GM12878 (cell line): ENCODE measurements at regions not wholly inside any gene's neighbourhood (a gene's known extent, or its start where the extent isn't known, plus 50 kb on each side); places are given as distances from the start of the nearest gene placed in this dataset.

Experiments
- ATAC-seq: fragments of 200-7000 bp; cut with Tn5 transposase; 3 replicates; pipeline ENCODE4 v1.9.1; 2020; ENCODE audit warnings: mild to moderate bottlenecking, moderate library complexity
- BruUV-seq: library from RNA; stranded (reverse); fragments of 400-500 nt; replicated peaks from 2 replicates; lab custom pipeline; 2021; lab: Mats Ljungman, UMichigan
- CTCF ChIA-PET: fragments of 300-600 bp; sonication (Branson Sonifier 250); formaldehyde crosslinking; extraction: SDS; loops from one replicate; lab custom pipeline; 2021; ENCODE audit warnings: inconsistent platforms; lab: Yijun Ruan, JAX
- POLR2A ChIA-PET: fragments of 350-600 bp; formaldehyde crosslinking; extraction: SDS; loops from one replicate; lab custom pipeline; 2021; ENCODE audit warnings: inconsistent platforms; lab: Charles Lee
- RAD21 ChIA-PET: fragments of 300-600 bp; sonication (Branson Sonifier 250); formaldehyde crosslinking; loops from one replicate; lab custom pipeline; 2023; ENCODE audit warnings: antibody characterized with exemption; ENCODE audit not compliant: unreplicated experiment; lab: Charles Lee
- SMC1A ChIA-PET: fragments of 300-600 bp; sonication (Branson Sonifier 250); formaldehyde crosslinking; loops from one replicate; lab custom pipeline; 2023; ENCODE audit not compliant: unreplicated experiment, uncharacterized antibody; lab: Charles Lee
- DNase-seq: peaks from one replicate; pipeline ENCODE4 v3.0.0-alpha.2; 2011; ENCODE audit warnings: low read depth, low spot score
- FAIRE-seq: peaks from 3 replicates; lab custom pipeline; 2011; peaks lifted over from hg19 to GRCh38; lab: Jason Lieb, UNC
- H2AFZ ChIP-seq: 2 replicates; pipeline ENCODE4 v1.6.0; 2011; ENCODE audit warnings: low read depth, low read length, control low read depth; ENCODE audit not compliant: control insufficient read depth
- H3K27ac ChIP-seq: 2 replicates; pipeline ENCODE4 v1.5.1; 2011; ENCODE audit warnings: control low read depth; ENCODE audit not compliant: control insufficient read depth, insufficient read depth
- H3K27me3 ChIP-seq, 2 experiments: replicated peaks in 1 of 2; 2 replicates each; pipeline versions ENCODE4 v1.6.0 to v1.6.1; 2011; ENCODE audit warnings: low read length in 1 of 2; ENCODE audit not compliant: control insufficient read depth in 2 of 2, insufficient read depth in 2 of 2
- H3K36me3 ChIP-seq, 2 experiments: 2 replicates each; pipeline ENCODE4 v1.5.1; 2011; ENCODE audit warnings: low read length in 1 of 2; ENCODE audit not compliant: control insufficient read depth in 2 of 2, insufficient read depth in 2 of 2
- H3K4me1 ChIP-seq: 2 replicates; pipeline ENCODE4 v1.6.1; 2011; ENCODE audit warnings: mild to moderate bottlenecking, low read length, moderate library complexity, mixed read lengths; ENCODE audit not compliant: control insufficient read depth, insufficient read depth
- H3K4me2 ChIP-seq: 2 replicates; pipeline ENCODE4 v1.6.0; 2011; ENCODE audit warnings: control low read depth; ENCODE audit not compliant: control insufficient read depth, insufficient read depth
- H3K4me3 ChIP-seq: fragments of 200-600 bp; sonication (generic); 2 replicates; pipeline ENCODE4 v1.5.1; 2016
- H3K79me2 ChIP-seq: 2 replicates; pipeline ENCODE4 v1.6.0; 2011; ENCODE audit warnings: low read length; ENCODE audit not compliant: control insufficient read depth, insufficient read depth
- H3K9ac ChIP-seq: 2 replicates; pipeline ENCODE4 v1.8.0; 2011; ENCODE audit warnings: low read length, control low read depth, mixed read lengths; ENCODE audit not compliant: control insufficient read depth, insufficient read depth
- H3K9me3 ChIP-seq: replicated peaks from 3 replicates; pipeline ENCODE4 v1.5.1; 2011; ENCODE audit warnings: mild to moderate bottlenecking, low read length; ENCODE audit not compliant: control insufficient read depth, insufficient read depth
- H4K20me1 ChIP-seq: 2 replicates; pipeline ENCODE4 v1.6.0; 2011; ENCODE audit not compliant: control insufficient read depth, insufficient read depth
- CBX5 ChIP-seq: sonication (generic); IDR thresholded peaks from 2 replicates; pipeline ENCODE4 v1.6.1; 2016; ENCODE audit warnings: low read depth, moderate library complexity, mild to moderate bottlenecking, inconsistent platforms
- CEBPB ChIP-seq, 2 experiments: fragments of 150-350 bp in 1 of 2; IDR thresholded peaks; 2 replicates each; pipeline ENCODE4 v1.6.1; 2012 to 2014; ENCODE audit warnings: low read depth in 2 of 2, low read length in 2 of 2, borderline replicate concordance in 1 of 2, inconsistent platforms in 1 of 2
- CHD4 ChIP-seq: fragments of 200-600 bp; sonication (generic); IDR thresholded peaks from 2 replicates; pipeline ENCODE4 v1.6.1; 2016; ENCODE audit warnings: mild to moderate bottlenecking
- EZH2 ChIP-seq: IDR thresholded peaks from 2 replicates; pipeline ENCODE4 v1.6.1; 2012; ENCODE audit warnings: low read depth, mild to moderate bottlenecking, control low read depth, inconsistent platforms, low read length, borderline replicate concordance; ENCODE audit not compliant: control insufficient read depth
- MEF2A ChIP-seq: IDR thresholded peaks from 2 replicates; pipeline ENCODE4 v1.6.1; 2011; ENCODE audit warnings: low read depth, mild to moderate bottlenecking, low read length, moderate library complexity; ENCODE audit not compliant: insufficient read depth
- NR2C1 ChIP-seq: fragments of 450-650 bp; IDR thresholded peaks from 2 replicates; pipeline ENCODE4 v1.6.1; 2017; ENCODE audit warnings: antibody characterized with exemption, mild to moderate bottlenecking, moderate library complexity
- POLR2A ChIP-seq: IDR thresholded peaks from 2 replicates; pipeline ENCODE4 v1.6.1; 2011; ENCODE audit warnings: low read depth, mild to moderate bottlenecking, low read length
- RCOR1 ChIP-seq: conservative IDR thresholded peaks from 2 replicates; pipeline ENCODE4 v1.6.1; 2012; ENCODE audit warnings: low read depth, low read length, improper control_type of control experiment
- SIX5 ChIP-seq: IDR thresholded peaks from 2 replicates; pipeline ENCODE4 v1.6.1; 2011; ENCODE audit warnings: mild to moderate bottlenecking, low read depth, low read length, moderate library complexity; ENCODE audit not compliant: severe bottlenecking
- SMAD5 ChIP-seq: IDR thresholded peaks from 2 replicates; pipeline ENCODE4 v1.6.1; 2016; ENCODE audit warnings: antibody characterized with exemption, low read depth
- SPI1 ChIP-seq: IDR thresholded peaks from 2 replicates; pipeline ENCODE4 v1.6.1; 2011; ENCODE audit warnings: low read depth, mild to moderate bottlenecking, low read length, moderate library complexity, borderline replicate concordance; ENCODE audit not compliant: insufficient read depth
- TCF12 ChIP-seq: IDR thresholded peaks from 2 replicates; pipeline ENCODE4 v1.6.1; 2011; ENCODE audit warnings: low read depth, mild to moderate bottlenecking, low read length
- ZNF384 ChIP-seq: IDR thresholded peaks from 2 replicates; pipeline ENCODE4 v1.6.1; 2012; ENCODE audit warnings: low read depth, mild to moderate bottlenecking, low read length, improper control_type of control experiment, borderline replicate concordance
- WGBS: methylation state at CpG from one replicate; pipeline ENCODE4 v1.1.6; 2016; ENCODE audit warnings: low lambda C conversion rate; ENCODE audit not compliant: insufficient replicate concordance, insufficient coverage; ENCODE audit errors: missing lambda C conversion rate; 5-methylcytosine and 5-hydroxymethylcytosine counted together
- in situ Hi-C: fragments of 300-500 bp; cut with MboI; formaldehyde crosslinking; loops from 9 replicates; pipeline ENCODE4 v1.14.3; 2018; ENCODE audit warnings: mixed read lengths
- intact Hi-C: fragments of 100-400 bp; cut with micrococcal nuclease; formaldehyde crosslinking; loops from one replicate; pipeline ENCODE4 v1.14.2; 2022; ENCODE audit not compliant: unreplicated experiment
- TF ChIP-seq, protein P1 (sequence below): fragments of 450-650 bp; IDR thresholded peaks from 2 replicates; pipeline ENCODE4 v1.6.1; 2017; ENCODE audit warnings: mild to moderate bottlenecking
- TF ChIP-seq, protein P2 (sequence below): fragments of 450-650 bp; conservative IDR thresholded peaks from 2 replicates; pipeline ENCODE4 v1.6.1; 2017; ENCODE audit warnings: mild to moderate bottlenecking, moderate library complexity

DNA sequence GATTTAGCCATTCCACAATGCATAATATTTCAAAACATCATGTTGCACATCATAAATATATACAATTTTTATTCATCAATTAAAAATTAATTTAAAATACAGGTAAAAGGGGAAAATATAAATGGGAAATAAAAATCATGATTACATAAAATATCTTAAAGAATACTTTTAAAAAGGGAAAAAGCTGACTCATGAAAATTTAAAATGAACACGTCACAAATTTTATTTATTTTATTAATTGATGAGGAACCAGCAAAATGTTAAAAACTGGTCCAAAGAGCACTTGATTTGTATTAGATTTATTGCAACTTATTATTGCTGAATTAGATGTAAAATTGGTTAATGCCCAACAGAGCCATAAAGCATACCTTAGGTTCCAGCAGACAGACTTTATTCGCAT lies 78.5 kb upstream of the ANK2 start:
- Histone ChIP-seq H2AFZ (no peak overlapping the region), H3K4me1 (no peaks in the 10 kb centered on the region), H3K27me3 (no peaks in the 10 kb centered on the region), H3K27ac (no peak overlapping the region), H3K9me3 (no peaks in the 10 kb centered on the region), H3K36me3 (no peaks in the 10 kb centered on the region), H3K4me3 (no peak overlapping the region), H3K9ac (no peak overlapping the region), H4K20me1 (no peaks in the 10 kb centered on the region), H3K79me2 (no peaks in the 10 kb centered on the region), H3K4me2 (no peak overlapping the region)
- POLR2A ChIA-PET = no interaction called here
- DNase-seq (no peak), FAIRE-seq (no peak), ATAC-seq (no peak)
- in situ Hi-C loops = no loop called here
- intact Hi-C loops = no loop called here
- RAD21 ChIA-PET = no interaction called here
- WGBS = 100% methylated on average over 2 of the region's 2 CpGs
- SMC1A ChIA-PET = no interaction called here
- CTCF ChIA-PET = interaction anchor here (1.2 to 1.5 kb wide), 3 partner anchors 18 to 32 kb away, joined by 3 to 10 read pairs (median 3); no protein-coding TSS in a partner anchor
- BruUV-seq = no TSS peak
- TF ChIP-seq, protein P1, sequence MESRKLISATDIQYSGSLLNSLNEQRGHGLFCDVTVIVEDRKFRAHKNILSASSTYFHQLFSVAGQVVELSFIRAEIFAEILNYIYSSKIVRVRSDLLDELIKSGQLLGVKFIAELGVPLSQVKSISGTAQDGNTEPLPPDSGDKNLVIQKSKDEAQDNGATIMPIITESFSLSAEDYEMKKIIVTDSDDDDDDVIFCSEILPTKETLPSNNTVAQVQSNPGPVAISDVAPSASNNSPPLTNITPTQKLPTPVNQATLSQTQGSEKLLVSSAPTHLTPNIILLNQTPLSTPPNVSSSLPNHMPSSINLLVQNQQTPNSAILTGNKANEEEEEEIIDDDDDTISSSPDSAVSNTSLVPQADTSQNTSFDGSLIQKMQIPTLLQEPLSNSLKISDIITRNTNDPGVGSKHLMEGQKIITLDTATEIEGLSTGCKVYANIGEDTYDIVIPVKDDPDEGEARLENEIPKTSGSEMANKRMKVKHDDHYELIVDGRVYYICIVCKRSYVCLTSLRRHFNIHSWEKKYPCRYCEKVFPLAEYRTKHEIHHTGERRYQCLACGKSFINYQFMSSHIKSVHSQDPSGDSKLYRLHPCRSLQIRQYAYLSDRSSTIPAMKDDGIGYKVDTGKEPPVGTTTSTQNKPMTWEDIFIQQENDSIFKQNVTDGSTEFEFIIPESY = no peak
- TF ChIP-seq SMAD5 (no peak), NR2C1 (no peak), CHD4 (no peak), RCOR1 (no peak), EZH2 (no peak)

DNA sequence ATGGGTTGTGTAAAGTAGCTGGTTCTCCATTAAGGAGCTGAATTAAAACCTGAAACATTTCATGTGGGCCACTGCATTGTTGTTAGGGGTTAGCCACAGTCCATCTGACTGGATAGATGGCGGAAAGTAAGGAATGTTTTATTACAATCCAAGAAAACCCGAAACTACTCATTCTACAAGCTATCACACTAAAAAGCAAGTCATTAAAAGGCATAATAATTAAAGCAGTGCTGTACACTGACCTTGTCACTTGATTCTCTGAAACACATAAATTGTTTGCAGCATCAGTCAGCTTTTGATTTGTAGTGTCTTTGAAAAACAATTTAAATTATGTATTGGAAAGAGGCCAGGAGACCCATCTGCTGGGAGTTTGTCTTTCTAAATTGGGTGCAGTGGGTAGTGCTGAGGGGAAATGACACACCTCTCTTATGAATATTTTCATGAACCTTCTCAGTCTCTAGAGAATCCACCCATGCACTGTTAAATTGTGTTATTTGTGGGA lies 75.7 kb upstream of the ANK2 start:
- WGBS = 94% methylated on average over 2 of the region's 2 CpGs
- Histone ChIP-seq H3K9ac (no peak overlapping the region), H4K20me1 (no peaks in the 10 kb centered on the region), H3K36me3 (no peaks in the 10 kb centered on the region), H3K79me2 (no peaks in the 10 kb centered on the region), H2AFZ (no peak overlapping the region), H3K4me2 (no peak overlapping the region), H3K4me1 (no peaks in the 10 kb centered on the region), H3K4me3 (no peak overlapping the region), H3K27ac (no peak overlapping the region), H3K9me3 (no peaks in the 10 kb centered on the region), H3K27me3 (no peaks in the 10 kb centered on the region)
- no TSS peak for BruUV-seq
- ChIA-PET POLR2A (no interaction called here), RAD21 (interaction anchor here (0.9 kb wide), 1 partner anchor 156 kb away, joined by 3 read pairs; no protein-coding TSS in a partner anchor), SMC1A (interaction anchor here (0.7 kb wide), 1 partner anchor 36 kb away, joined by 3 read pairs; no protein-coding TSS in a partner anchor), CTCF (interaction anchor here (1.3 to 1.5 kb wide), 3 partner anchors 22 to 35 kb away, joined by 4 to 5 read pairs (median 4); no protein-coding TSS in a partner anchor)
- intact Hi-C loops = no loop called here
- DNase-seq (no peak), ATAC-seq (no peak), FAIRE-seq (no peak)
- in situ Hi-C loops = no loop called here
- TF ChIP-seq ZNF384 (no peak), POLR2A (no peak), CEBPB (IDR thresholded peaks at IDR 0.05; ENCODE audit: borderline replicate concordance in 1 of 2, low read depth in 2 of 2, low read length in 2 of 2) (no peak), CBX5 (no peak), MEF2A (no peak), SPI1 (no peak), TCF12 (no peak), SIX5 (no peak)
- TF ChIP-seq, protein P2, sequence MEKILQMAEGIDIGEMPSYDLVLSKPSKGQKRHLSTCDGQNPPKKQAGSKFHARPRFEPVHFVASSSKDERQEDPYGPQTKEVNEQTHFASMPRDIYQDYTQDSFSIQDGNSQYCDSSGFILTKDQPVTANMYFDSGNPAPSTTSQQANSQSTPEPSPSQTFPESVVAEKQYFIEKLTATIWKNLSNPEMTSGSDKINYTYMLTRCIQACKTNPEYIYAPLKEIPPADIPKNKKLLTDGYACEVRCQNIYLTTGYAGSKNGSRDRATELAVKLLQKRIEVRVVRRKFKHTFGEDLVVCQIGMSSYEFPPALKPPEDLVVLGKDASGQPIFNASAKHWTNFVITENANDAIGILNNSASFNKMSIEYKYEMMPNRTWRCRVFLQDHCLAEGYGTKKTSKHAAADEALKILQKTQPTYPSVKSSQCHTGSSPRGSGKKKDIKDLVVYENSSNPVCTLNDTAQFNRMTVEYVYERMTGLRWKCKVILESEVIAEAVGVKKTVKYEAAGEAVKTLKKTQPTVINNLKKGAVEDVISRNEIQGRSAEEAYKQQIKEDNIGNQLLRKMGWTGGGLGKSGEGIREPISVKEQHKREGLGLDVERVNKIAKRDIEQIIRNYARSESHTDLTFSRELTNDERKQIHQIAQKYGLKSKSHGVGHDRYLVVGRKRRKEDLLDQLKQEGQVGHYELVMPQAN = no peak
